GM23338 (cell line): ENCODE measurements at regions not wholly inside any gene's neighbourhood (a gene's known extent, or its start where the extent isn't known, plus 50 kb on each side); places are given as distances from the start of the nearest gene placed in this dataset.

ENCODE experiments used
- CREB1 ChIP-seq: fragments of 250-450 bp; sonication (Bioruptor Pico); IDR thresholded peaks from 2 replicates; pipeline ENCODE4 v1.5.0; 2020; ENCODE audit warnings: low read depth, mild to moderate bottlenecking, moderate library complexity
- EZH2 ChIP-seq: fragments of 200-600 bp; sonication (generic); IDR thresholded peaks from one replicate; pipeline ENCODE4 v1.8.0; 2017; ENCODE audit warnings: antibody characterized with exemption, mild to moderate bottlenecking, low read depth; ENCODE audit not compliant: unreplicated experiment
- EZH2phosphoT487 ChIP-seq: fragments of 200-600 bp; sonication (generic); IDR thresholded peaks from one replicate; pipeline ENCODE4 v1.8.1; 2018; ENCODE audit warnings: antibody characterized with exemption; ENCODE audit not compliant: unreplicated experiment
- POLR2AphosphoS5 ChIP-seq: IDR thresholded peaks from 2 replicates; pipeline ENCODE4 v1.6.1; 2016; ENCODE audit warnings: antibody characterized with exemption, low read depth
- STAT1 ChIP-seq: IDR thresholded peaks from one replicate; pipeline ENCODE4 v1.6.1; 2016; ENCODE audit warnings: antibody characterized with exemption; ENCODE audit not compliant: unreplicated experiment
- ZNF114 ChIP-seq: fragments of 250-450 bp; sonication (Bioruptor Pico); IDR thresholded peaks from 2 replicates; pipeline ENCODE4 v1.5.0; 2020; ENCODE audit warnings: mild to moderate bottlenecking, moderate library complexity
- ZNF331 ChIP-seq: fragments of 250-450 bp; sonication (Bioruptor Pico); IDR thresholded peaks from 2 replicates; pipeline ENCODE4 v1.5.0; 2020; ENCODE audit warnings: low read depth, mild to moderate bottlenecking, moderate library complexity
- TF ChIP-seq, protein P1 (sequence below): IDR thresholded peaks from one replicate; pipeline ENCODE4 v1.6.1; 2018; ENCODE audit warnings: antibody characterized with exemption; ENCODE audit not compliant: unreplicated experiment
- TF ChIP-seq, protein P2 (sequence below), 2 experiments: fragments of 200-600 bp in 1 of 2; sonication (generic) in 1 of 2; conservative IDR thresholded peaks; 2 replicates each; pipeline versions ENCODE4 v1.5.1 to v1.6.1; 2016 to 2017; ENCODE audit warnings: antibody characterized with exemption in 2 of 2, low read depth in 2 of 2, mild to moderate bottlenecking in 2 of 2, moderate library complexity in 1 of 2
- TF ChIP-seq, protein P3 (sequence below): fragments of 250-450 bp; sonication (Bioruptor Pico); IDR thresholded peaks from 2 replicates; pipeline ENCODE4 v1.5.0; 2020; ENCODE audit warnings: mild to moderate bottlenecking, moderate library complexity
- TF ChIP-seq, protein P4 (sequence below): IDR thresholded peaks from 2 replicates; pipeline ENCODE4 v1.6.1; 2016; ENCODE audit warnings: antibody characterized with exemption

DNA sequence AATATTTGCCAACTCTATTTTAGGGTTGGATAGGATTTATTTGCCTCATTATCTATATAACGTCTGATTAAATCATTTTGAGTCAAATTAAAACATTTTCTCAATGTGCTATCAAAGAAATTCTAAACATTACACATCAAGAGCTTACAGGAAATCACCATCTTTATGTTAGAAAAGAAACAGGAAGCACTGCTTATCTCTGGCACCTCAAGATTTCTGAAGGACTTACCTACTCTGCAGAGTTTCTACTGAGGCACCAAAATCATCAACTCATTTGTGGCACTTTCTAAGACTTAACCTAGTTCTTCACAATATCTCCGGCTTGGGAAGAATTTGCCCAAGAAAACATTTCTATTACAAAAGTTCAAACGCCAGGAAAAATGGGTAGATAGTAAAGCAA is 181.3 kb upstream of the EOMES start:
- TF ChIP-seq, protein P1, sequence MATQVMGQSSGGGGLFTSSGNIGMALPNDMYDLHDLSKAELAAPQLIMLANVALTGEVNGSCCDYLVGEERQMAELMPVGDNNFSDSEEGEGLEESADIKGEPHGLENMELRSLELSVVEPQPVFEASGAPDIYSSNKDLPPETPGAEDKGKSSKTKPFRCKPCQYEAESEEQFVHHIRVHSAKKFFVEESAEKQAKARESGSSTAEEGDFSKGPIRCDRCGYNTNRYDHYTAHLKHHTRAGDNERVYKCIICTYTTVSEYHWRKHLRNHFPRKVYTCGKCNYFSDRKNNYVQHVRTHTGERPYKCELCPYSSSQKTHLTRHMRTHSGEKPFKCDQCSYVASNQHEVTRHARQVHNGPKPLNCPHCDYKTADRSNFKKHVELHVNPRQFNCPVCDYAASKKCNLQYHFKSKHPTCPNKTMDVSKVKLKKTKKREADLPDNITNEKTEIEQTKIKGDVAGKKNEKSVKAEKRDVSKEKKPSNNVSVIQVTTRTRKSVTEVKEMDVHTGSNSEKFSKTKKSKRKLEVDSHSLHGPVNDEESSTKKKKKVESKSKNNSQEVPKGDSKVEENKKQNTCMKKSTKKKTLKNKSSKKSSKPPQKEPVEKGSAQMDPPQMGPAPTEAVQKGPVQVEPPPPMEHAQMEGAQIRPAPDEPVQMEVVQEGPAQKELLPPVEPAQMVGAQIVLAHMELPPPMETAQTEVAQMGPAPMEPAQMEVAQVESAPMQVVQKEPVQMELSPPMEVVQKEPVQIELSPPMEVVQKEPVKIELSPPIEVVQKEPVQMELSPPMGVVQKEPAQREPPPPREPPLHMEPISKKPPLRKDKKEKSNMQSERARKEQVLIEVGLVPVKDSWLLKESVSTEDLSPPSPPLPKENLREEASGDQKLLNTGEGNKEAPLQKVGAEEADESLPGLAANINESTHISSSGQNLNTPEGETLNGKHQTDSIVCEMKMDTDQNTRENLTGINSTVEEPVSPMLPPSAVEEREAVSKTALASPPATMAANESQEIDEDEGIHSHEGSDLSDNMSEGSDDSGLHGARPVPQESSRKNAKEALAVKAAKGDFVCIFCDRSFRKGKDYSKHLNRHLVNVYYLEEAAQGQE: no peak
- TF ChIP-seq, protein P2, sequence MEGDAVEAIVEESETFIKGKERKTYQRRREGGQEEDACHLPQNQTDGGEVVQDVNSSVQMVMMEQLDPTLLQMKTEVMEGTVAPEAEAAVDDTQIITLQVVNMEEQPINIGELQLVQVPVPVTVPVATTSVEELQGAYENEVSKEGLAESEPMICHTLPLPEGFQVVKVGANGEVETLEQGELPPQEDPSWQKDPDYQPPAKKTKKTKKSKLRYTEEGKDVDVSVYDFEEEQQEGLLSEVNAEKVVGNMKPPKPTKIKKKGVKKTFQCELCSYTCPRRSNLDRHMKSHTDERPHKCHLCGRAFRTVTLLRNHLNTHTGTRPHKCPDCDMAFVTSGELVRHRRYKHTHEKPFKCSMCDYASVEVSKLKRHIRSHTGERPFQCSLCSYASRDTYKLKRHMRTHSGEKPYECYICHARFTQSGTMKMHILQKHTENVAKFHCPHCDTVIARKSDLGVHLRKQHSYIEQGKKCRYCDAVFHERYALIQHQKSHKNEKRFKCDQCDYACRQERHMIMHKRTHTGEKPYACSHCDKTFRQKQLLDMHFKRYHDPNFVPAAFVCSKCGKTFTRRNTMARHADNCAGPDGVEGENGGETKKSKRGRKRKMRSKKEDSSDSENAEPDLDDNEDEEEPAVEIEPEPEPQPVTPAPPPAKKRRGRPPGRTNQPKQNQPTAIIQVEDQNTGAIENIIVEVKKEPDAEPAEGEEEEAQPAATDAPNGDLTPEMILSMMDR (conservative IDR thresholded peaks at IDR 0.05; ENCODE audit: low read depth in 2 of 2): no peak
- TF ChIP-seq POLR2AphosphoS5 (no peak), EZH2phosphoT487 (no peak), EZH2 (no peak), ZNF114 (CRISPR knock-in tag) (no peak), CREB1 (no peak), STAT1 (no peak), ZNF331 (CRISPR knock-in tag) (no peak)
- TF ChIP-seq, protein P3, sequence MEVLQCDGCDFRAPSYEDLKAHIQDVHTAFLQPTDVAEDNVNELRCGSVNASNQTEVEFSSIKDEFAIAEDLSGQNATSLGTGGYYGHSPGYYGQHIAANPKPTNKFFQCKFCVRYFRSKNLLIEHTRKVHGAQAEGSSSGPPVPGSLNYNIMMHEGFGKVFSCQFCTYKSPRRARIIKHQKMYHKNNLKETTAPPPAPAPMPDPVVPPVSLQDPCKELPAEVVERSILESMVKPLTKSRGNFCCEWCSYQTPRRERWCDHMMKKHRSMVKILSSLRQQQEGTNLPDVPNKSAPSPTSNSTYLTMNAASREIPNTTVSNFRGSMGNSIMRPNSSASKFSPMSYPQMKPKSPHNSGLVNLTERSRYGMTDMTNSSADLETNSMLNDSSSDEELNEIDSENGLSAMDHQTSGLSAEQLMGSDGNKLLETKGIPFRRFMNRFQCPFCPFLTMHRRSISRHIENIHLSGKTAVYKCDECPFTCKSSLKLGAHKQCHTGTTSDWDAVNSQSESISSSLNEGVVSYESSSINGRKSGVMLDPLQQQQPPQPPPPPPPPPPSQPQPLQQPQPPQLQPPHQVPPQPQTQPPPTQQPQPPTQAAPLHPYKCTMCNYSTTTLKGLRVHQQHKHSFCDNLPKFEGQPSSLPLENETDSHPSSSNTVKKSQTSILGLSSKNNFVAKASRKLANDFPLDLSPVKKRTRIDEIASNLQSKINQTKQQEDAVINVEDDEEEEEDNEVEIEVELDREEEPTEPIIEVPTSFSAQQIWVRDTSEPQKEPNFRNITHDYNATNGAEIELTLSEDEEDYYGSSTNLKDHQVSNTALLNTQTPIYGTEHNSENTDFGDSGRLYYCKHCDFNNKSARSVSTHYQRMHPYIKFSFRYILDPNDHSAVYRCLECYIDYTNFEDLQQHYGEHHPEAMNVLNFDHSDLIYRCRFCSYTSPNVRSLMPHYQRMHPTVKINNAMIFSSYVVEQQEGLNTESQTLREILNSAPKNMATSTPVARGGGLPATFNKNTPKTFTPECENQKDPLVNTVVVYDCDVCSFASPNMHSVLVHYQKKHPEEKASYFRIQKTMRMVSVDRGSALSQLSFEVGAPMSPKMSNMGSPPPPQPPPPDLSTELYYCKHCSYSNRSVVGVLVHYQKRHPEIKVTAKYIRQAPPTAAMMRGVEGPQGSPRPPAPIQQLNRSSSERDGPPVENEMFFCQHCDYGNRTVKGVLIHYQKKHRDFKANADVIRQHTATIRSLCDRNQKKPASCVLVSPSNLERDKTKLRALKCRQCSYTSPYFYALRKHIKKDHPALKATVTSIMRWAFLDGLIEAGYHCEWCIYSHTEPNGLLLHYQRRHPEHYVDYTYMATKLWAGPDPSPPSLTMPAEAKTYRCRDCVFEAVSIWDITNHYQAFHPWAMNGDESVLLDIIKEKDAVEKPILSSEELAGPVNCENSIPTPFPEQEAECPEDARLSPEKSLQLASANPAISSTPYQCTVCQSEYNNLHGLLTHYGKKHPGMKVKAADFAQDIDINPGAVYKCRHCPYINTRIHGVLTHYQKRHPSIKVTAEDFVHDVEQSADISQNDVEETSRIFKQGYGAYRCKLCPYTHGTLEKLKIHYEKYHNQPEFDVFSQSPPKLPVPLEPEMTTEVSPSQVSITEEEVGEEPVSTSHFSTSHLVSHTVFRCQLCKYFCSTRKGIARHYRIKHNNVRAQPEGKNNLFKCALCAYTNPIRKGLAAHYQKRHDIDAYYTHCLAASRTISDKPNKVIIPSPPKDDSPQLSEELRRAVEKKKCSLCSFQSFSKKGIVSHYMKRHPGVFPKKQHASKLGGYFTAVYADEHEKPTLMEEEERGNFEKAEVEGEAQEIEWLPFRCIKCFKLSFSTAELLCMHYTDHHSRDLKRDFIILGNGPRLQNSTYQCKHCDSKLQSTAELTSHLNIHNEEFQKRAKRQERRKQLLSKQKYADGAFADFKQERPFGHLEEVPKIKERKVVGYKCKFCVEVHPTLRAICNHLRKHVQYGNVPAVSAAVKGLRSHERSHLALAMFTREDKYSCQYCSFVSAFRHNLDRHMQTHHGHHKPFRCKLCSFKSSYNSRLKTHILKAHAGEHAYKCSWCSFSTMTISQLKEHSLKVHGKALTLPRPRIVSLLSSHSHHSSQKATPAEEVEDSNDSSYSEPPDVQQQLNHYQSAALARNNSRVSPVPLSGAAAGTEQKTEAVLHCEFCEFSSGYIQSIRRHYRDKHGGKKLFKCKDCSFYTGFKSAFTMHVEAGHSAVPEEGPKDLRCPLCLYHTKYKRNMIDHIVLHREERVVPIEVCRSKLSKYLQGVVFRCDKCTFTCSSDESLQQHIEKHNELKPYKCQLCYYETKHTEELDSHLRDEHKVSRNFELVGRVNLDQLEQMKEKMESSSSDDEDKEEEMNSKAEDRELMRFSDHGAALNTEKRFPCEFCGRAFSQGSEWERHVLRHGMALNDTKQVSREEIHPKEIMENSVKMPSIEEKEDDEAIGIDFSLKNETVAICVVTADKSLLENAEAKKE (CRISPR knock-in tag): no peak
- TF ChIP-seq, protein P4, sequence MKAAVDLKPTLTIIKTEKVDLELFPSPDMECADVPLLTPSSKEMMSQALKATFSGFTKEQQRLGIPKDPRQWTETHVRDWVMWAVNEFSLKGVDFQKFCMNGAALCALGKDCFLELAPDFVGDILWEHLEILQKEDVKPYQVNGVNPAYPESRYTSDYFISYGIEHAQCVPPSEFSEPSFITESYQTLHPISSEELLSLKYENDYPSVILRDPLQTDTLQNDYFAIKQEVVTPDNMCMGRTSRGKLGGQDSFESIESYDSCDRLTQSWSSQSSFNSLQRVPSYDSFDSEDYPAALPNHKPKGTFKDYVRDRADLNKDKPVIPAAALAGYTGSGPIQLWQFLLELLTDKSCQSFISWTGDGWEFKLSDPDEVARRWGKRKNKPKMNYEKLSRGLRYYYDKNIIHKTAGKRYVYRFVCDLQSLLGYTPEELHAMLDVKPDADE: no peak
